GM23338 (cell line): ENCODE measurements at regions not wholly inside any gene's neighbourhood (a gene's known extent, or its start where the extent isn't known, plus 50 kb on each side); places are given as distances from the start of the nearest gene placed in this dataset.

ENCODE experiments used
- CREB1 ChIP-seq: fragments of 250-450 bp; sonication (Bioruptor Pico); IDR thresholded peaks from 2 replicates; pipeline ENCODE4 v1.5.0; 2020; ENCODE audit warnings: low read depth, mild to moderate bottlenecking, moderate library complexity
- CTCF ChIP-seq, 2 experiments: fragments of 200-600 bp in 1 of 2; sonication (generic) in 1 of 2; conservative IDR thresholded peaks; 2 replicates each; pipeline versions ENCODE4 v1.5.1 to v1.6.1; 2016 to 2017; ENCODE audit warnings: antibody characterized with exemption in 2 of 2, low read depth in 2 of 2, mild to moderate bottlenecking in 2 of 2, moderate library complexity in 1 of 2
- EZH2 ChIP-seq: fragments of 200-600 bp; sonication (generic); IDR thresholded peaks from one replicate; pipeline ENCODE4 v1.8.0; 2017; ENCODE audit warnings: antibody characterized with exemption, mild to moderate bottlenecking, low read depth; ENCODE audit not compliant: unreplicated experiment
- POLR2AphosphoS5 ChIP-seq: IDR thresholded peaks from 2 replicates; pipeline ENCODE4 v1.6.1; 2016; ENCODE audit warnings: antibody characterized with exemption, low read depth
- REST ChIP-seq: IDR thresholded peaks from one replicate; pipeline ENCODE4 v1.6.1; 2018; ENCODE audit warnings: antibody characterized with exemption; ENCODE audit not compliant: unreplicated experiment
- ZNF114 ChIP-seq: fragments of 250-450 bp; sonication (Bioruptor Pico); IDR thresholded peaks from 2 replicates; pipeline ENCODE4 v1.5.0; 2020; ENCODE audit warnings: mild to moderate bottlenecking, moderate library complexity
- ZNF331 ChIP-seq: fragments of 250-450 bp; sonication (Bioruptor Pico); IDR thresholded peaks from 2 replicates; pipeline ENCODE4 v1.5.0; 2020; ENCODE audit warnings: low read depth, mild to moderate bottlenecking, moderate library complexity

GRCh38 chr18:23401400-23402347, 51.4 kb upstream of the RIOK3 start:
- TF ChIP-seq CTCF (conservative IDR thresholded peaks at IDR 0.05; ENCODE audit: low read depth in 2 of 2): no peak
- no peak for TF ChIP-seq EZH2
- no peak for TF ChIP-seq POLR2AphosphoS5
- no peak for TF ChIP-seq ZNF331 (CRISPR knock-in tag)
- no peak for TF ChIP-seq REST
- no peak for TF ChIP-seq ZNF114 (CRISPR knock-in tag)
- TF ChIP-seq CREB1 (CRISPR knock-in tag): no peak
